Testis (tissue), 2 donors: ENCODE measurements at regions not wholly inside any gene's neighbourhood (a gene's known extent, or its start where the extent isn't known, plus 50 kb on each side); places are given as distances from the start of the nearest gene placed in this dataset.

Experiments used
- CTCF ChIP-seq, 3 experiments: fragments of 450-650 bp in 2 of 3; fragments of 200-600 bp in 1 of 3; sonication (generic) in 1 of 3; IDR thresholded peaks; one replicate each; pipeline ENCODE4 v1.5.1; 2016 to 2019; ENCODE audit warnings: antibody characterized with exemption in 3 of 3, mild to moderate bottlenecking in 2 of 3, moderate library complexity in 1 of 3
- POLR2A ChIP-seq: fragments of 450-650 bp; IDR thresholded peaks from one replicate; pipeline ENCODE4 v1.6.1; 2017; ENCODE audit warnings: antibody characterized with exemption, mild to moderate bottlenecking, moderate library complexity

GRCh38 chr2:122743021-122743675, 987.7 kb downstream of the TSN start:
- TF ChIP-seq CTCF (IDR thresholded peaks at IDR 0.05) (no peak), POLR2A (no peak)
